ENCODE measurements at regions not wholly inside any gene's neighbourhood (a gene's known extent, or its start where the extent isn't known, plus 50 kb on each side); places are given as distances from the start of the nearest gene placed in this dataset.

- Histone ChIP-seq H3K4me1 (no peaks in the 10 kb centered on the region), H3K9ac (ENCODE audit: low read depth in 2 of 2, low read length in 2 of 2) (no peak overlapping the region), H3K4me3 (no peak overlapping the region), H3K27me3 (no peaks in the 10 kb centered on the region), H3K36me3 (no peaks in the 10 kb centered on the region), H3K27ac (no peak overlapping the region), H3K9me3 (no peaks in the 10 kb centered on the region)
- intact Hi-C loops (cut with DNase I), result no loop called here
- no peak for DNase-seq
- TF ChIP-seq, protein P1, sequence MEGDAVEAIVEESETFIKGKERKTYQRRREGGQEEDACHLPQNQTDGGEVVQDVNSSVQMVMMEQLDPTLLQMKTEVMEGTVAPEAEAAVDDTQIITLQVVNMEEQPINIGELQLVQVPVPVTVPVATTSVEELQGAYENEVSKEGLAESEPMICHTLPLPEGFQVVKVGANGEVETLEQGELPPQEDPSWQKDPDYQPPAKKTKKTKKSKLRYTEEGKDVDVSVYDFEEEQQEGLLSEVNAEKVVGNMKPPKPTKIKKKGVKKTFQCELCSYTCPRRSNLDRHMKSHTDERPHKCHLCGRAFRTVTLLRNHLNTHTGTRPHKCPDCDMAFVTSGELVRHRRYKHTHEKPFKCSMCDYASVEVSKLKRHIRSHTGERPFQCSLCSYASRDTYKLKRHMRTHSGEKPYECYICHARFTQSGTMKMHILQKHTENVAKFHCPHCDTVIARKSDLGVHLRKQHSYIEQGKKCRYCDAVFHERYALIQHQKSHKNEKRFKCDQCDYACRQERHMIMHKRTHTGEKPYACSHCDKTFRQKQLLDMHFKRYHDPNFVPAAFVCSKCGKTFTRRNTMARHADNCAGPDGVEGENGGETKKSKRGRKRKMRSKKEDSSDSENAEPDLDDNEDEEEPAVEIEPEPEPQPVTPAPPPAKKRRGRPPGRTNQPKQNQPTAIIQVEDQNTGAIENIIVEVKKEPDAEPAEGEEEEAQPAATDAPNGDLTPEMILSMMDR (IDR thresholded peaks at IDR 0.05), result no peak
These were observed 225.7 kb downstream of the NUAK1 start for GRCh38 chr12:105912882-105913678.

DNA sequence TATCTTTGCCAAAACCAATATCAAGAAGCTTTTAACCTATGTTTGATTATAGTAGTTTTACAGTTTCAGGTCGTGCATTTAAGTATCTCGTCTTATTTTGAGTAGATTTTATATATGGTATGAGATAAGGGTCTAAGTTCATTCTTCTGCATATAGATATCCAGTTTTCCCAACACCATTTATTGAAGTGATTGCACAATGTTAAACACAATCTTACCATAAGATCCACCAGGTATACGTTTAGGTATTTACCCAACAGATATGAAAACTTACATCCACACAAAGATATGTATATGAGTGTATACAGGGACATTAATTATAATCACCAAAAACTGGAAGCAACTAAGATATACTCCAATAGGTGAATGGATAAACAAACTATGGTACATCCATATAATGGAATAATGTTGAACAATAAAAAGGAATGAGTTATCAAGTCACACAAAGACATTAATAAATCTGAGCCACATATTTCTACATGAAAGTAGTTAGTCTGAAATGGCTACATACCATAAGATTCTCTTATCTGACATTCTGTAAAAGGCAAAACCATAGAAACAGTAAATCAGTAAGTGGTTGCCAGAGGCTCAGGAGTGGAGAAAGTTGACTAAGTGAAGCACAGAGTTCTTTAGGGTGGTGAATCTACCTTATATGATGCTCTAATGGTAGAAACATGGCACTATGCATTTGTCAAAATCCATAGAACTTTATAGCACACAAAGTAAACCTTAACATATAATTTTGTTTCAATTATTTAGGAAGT lies 222.6 kb downstream of the NUAK1 start:
- no peak for DNase-seq
- Histone ChIP-seq H3K4me1 (no peaks in the 10 kb centered on the region), H3K27me3 (no peaks in the 10 kb centered on the region), H3K36me3 (no peaks in the 10 kb centered on the region), H3K27ac (no peak overlapping the region), H3K9me3 (no peaks in the 10 kb centered on the region), H3K9ac (ENCODE audit: low read depth in 2 of 2, low read length in 2 of 2) (no peak overlapping the region), H3K4me3 (no peak overlapping the region)
- TF ChIP-seq, protein P1 (IDR thresholded peaks at IDR 0.05), result no peak
- intact Hi-C loops (cut with DNase I), result no loop called here

GRCh38 chr12:105916760-105917039 lies 222.1 kb downstream of the NUAK1 start:
- no peak for DNase-seq
- H3K27ac ChIP-seq, result no peak overlapping the region
- H3K9ac ChIP-seq (ENCODE audit: low read depth in 2 of 2, low read length in 2 of 2), result no peak overlapping the region
- no peaks in the 10 kb centered on the region for H3K36me3 ChIP-seq
- TF ChIP-seq, protein P1 (IDR thresholded peaks at IDR 0.05), result no peak
- no peak overlapping the region for H3K4me3 ChIP-seq
- H3K27me3 ChIP-seq, result no peaks in the 10 kb centered on the region
- H3K4me1 ChIP-seq, result no peaks in the 10 kb centered on the region
- no peaks in the 10 kb centered on the region for H3K9me3 ChIP-seq
- intact Hi-C loops (cut with DNase I), result no loop called here

- no peak for DNase-seq
- intact Hi-C loops (cut with DNase I), result no loop called here
- Histone ChIP-seq H3K4me1 (no peaks in the 10 kb centered on the region), H3K9me3 (no peaks in the 10 kb centered on the region), H3K4me3 (no peak overlapping the region), H3K36me3 (no peaks in the 10 kb centered on the region), H3K27me3 (no peaks in the 10 kb centered on the region), H3K27ac (no peak overlapping the region), H3K9ac (ENCODE audit: low read depth in 2 of 2, low read length in 2 of 2) (no peak overlapping the region)
- TF ChIP-seq, protein P1 (IDR thresholded peaks at IDR 0.05), result no peak
These were observed 218.5 kb downstream of the NUAK1 start for GRCh38 chr12:105920161-105920684.

GRCh38 chr12:105921055-105921454 lies 217.7 kb downstream of the NUAK1 start:
- Histone ChIP-seq H3K4me1 (no peaks in the 10 kb centered on the region), H3K27me3 (no peaks in the 10 kb centered on the region), H3K9ac (ENCODE audit: low read depth in 2 of 2, low read length in 2 of 2) (no peak overlapping the region), H3K27ac (no peak overlapping the region), H3K9me3 (no peaks in the 10 kb centered on the region), H3K4me3 (no peak overlapping the region), H3K36me3 (no peaks in the 10 kb centered on the region)
- DNase-seq, result no peak
- intact Hi-C loops (cut with DNase I), result no loop called here
- TF ChIP-seq, protein P1 (IDR thresholded peaks at IDR 0.05), result no peak

All from colonic mucosa (tissue), 4 donors.